AG04449 (cell line): ENCODE measurements at regions not wholly inside any gene's neighbourhood (a gene's known extent, or its start where the extent isn't known, plus 50 kb on each side); places are given as distances from the start of the nearest gene placed in this dataset.

Experiments
- CTCF ChIA-PET: fragments of 350-600 bp; formaldehyde crosslinking; extraction: SDS; loops from one replicate; lab custom pipeline; 2021; ENCODE audit warnings: antibody characterized with exemption; lab: Yijun Ruan, JAX
- POLR2A ChIA-PET: fragments of 400-600, 350-600 bp; formaldehyde crosslinking; extraction: SDS; loops from one replicate; lab custom pipeline; 2020; ENCODE audit warnings: antibody characterized with exemption, inconsistent platforms; lab: Yijun Ruan, JAX
- DNase-seq: peaks from one replicate; pipeline ENCODE4 v3.0.0-alpha.2; 2010; ENCODE audit warnings: low read depth, low spot score
- H3K4me3 ChIP-seq: 2 replicates; pipeline ENCODE4 v1.5.1; 2011; ENCODE audit warnings: low read depth, mild to moderate bottlenecking, control low read depth, low read length
- CTCF ChIP-seq: IDR thresholded peaks from one replicate; pipeline ENCODE4 v1.5.1; 2011; ENCODE audit warnings: mild to moderate bottlenecking, moderate library complexity, low read length, control low read depth, inconsistent platforms; ENCODE audit not compliant: insufficient read depth; ENCODE audit errors: missing control alignments

- ChIA-PET POLR2A (no interaction called here), CTCF (no interaction called here)
- no peak for DNase-seq
- H3K4me3 ChIP-seq, result no peak overlapping the region
- no peak for TF ChIP-seq CTCF
Observed at GRCh38 chr4:1537410-1538095, 131.3 kb upstream of the NKX1-1 start.

DNA sequence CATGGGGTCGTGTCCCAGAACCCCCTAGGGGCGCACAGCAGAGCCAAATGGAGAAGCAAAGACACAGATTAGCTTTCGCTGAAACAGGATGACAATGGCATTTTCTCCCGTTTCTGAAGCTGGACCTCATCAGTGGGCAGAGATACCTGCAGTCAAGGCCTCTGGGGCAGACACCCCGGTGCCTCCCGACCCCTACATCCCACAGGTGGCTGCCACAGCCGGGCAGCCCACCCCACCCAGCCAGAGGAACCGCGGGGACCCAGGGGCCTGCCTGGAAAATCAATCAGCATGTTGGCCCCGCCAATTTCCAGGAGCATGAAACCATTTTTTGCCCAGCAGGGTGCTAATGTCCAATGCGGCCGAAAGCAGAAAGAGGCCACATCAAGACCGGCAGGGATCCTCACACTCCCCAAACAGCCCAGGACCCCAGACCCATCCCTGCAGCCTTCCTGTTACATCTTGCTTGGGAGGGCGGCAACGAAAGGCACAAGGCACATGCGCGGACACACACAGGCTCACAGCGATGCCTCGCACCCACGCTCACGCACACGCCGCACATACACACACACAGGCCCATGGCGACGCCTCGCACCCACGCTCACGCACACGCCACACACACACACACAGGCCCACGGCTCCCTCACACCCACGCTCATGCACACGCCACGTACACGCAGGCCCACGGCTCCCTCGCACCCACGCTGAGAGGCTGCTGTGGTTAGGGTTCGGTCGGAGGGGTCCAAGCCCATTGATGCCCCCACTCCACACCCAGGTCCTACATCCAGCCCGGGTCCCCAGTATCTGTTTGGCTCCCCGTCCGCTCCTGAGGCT is 130.6 kb upstream of the NKX1-1 start:
- no peak for TF ChIP-seq CTCF
- DNase-seq, result no peak
- H3K4me3 ChIP-seq, result no peak overlapping the region
- POLR2A ChIA-PET, result no interaction called here
- CTCF ChIA-PET, result no interaction called here

GRCh38 chr4:1535926-1536578 is 129.8 kb upstream of the NKX1-1 start:
- ChIA-PET POLR2A (no interaction called here), CTCF (interaction anchor here (1.0 kb wide), 1 partner anchor 180 kb away, joined by 3 read pairs; no protein-coding TSS in a partner anchor)
- TF ChIP-seq CTCF, result no peak
- no peak overlapping the region for H3K4me3 ChIP-seq
- no peak for DNase-seq

- TF ChIP-seq CTCF, result no peak
- DNase-seq, result no peak
- H3K4me3 ChIP-seq, result no peak overlapping the region
- POLR2A ChIA-PET, result no interaction called here
- CTCF ChIA-PET, result interaction anchor here (1.0 to 1.6 kb wide), 2 partner anchors 14 to 179 kb away, joined by 3 to 12 read pairs; no protein-coding TSS in a partner anchor
Observed at GRCh38 chr4:1534876-1535526, 128.8 kb upstream of the NKX1-1 start.

GRCh38 chr4:1534095-1534872 is 128.0 kb upstream of the NKX1-1 start:
- no peak for DNase-seq
- ChIA-PET POLR2A (no interaction called here), CTCF (interaction anchor here (1.5 to 1.6 kb wide), 2 partner anchors 15 to 21 kb away, joined by 4 to 12 read pairs; no protein-coding TSS in a partner anchor)
- H3K4me3 ChIP-seq, result no peak overlapping the region
- TF ChIP-seq CTCF, result no peak
